Activated CD8-positive, alpha-beta T cell treated with anti-CD3 and anti-CD28 coated beads, Interleukin-2, amount 10 ng/mL, durations not matched to agents 7 days and 5 days (primary cell): ENCODE measurements at regions not wholly inside any gene's neighbourhood (a gene's known extent, or its start where the extent isn't known, plus 50 kb on each side); places are given as distances from the start of the nearest gene placed in this dataset.

Source experiments
- ATAC-seq: fragments of 150-1000 bp; cut with Tn5 transposase; one replicate; pipeline ENCODE4 v1.10.0; 2021; ENCODE audit warnings: moderate library complexity
- CTCF ChIA-PET: fragments of 350-600 bp; sonication (Branson Sonifier 250); formaldehyde crosslinking; loops from one replicate; lab custom pipeline; 2021; ENCODE audit warnings: antibody characterized with exemption; lab: Charles Lee
- POLR2A ChIA-PET: fragments of 350-600 bp; sonication (Branson Sonifier 250); formaldehyde crosslinking; loops from one replicate; lab custom pipeline; 2021; ENCODE audit warnings: antibody characterized with exemption; lab: Charles Lee
- DNase-seq: peaks from one replicate; pipeline ENCODE4 v3.0.0-alpha.2; 2020
- H3K27ac Mint-ChIP-seq: one replicate; pipeline ENCODE4 v1.8.0; 2021; ENCODE audit warnings: mild to moderate bottlenecking, mixed read lengths
- H3K27me3 Mint-ChIP-seq: one replicate; pipeline ENCODE4 v1.8.0; 2021; ENCODE audit warnings: low read depth, mixed read lengths
- H3K36me3 Mint-ChIP-seq: one replicate; pipeline ENCODE4 v1.8.0; 2021; ENCODE audit warnings: low read depth, mixed read lengths
- H3K4me1 Mint-ChIP-seq: one replicate; pipeline ENCODE4 v1.8.0; 2021; ENCODE audit warnings: low read depth, mixed read lengths
- H3K4me3 Mint-ChIP-seq: one replicate; pipeline ENCODE4 v1.8.0; 2021; ENCODE audit warnings: mild to moderate bottlenecking, mixed read lengths
- H3K9me3 Mint-ChIP-seq: one replicate; pipeline ENCODE4 v1.8.0; 2022; ENCODE audit warnings: mixed read lengths; ENCODE audit not compliant: insufficient read depth

- ATAC-seq = no peak
- no peak overlapping the region for H3K4me3 Mint-ChIP-seq
- no peaks in the 10 kb centered on the region for H3K36me3 Mint-ChIP-seq
- H3K9me3 Mint-ChIP-seq = peaks cover 12% of the 10 kb centered on the region
- no peaks in the 10 kb centered on the region for H3K27me3 Mint-ChIP-seq
- ChIA-PET CTCF (no interaction called here), POLR2A (no interaction called here)
- no peak overlapping the region for H3K27ac Mint-ChIP-seq
- no peak for DNase-seq
- H3K4me1 Mint-ChIP-seq = no peaks in the 10 kb centered on the region
Observed at GRCh38 chr4:95651891-95652290, 103.1 kb upstream of the UNC5C start.

- ChIA-PET POLR2A (no interaction called here), CTCF (no interaction called here)
- Mint-ChIP-seq H3K36me3 (no peaks in the 10 kb centered on the region), H3K27me3 (no peaks in the 10 kb centered on the region), H3K4me3 (no peak overlapping the region), H3K9me3 (no peaks in the 10 kb centered on the region), H3K27ac (no peak overlapping the region), H3K4me1 (no peaks in the 10 kb centered on the region)
- ATAC-seq (no peak), DNase-seq (no peak)
Observed at GRCh38 chr4:95644417-95644816, 95.6 kb upstream of the UNC5C start.

- Mint-ChIP-seq H3K9me3 (no peaks in the 10 kb centered on the region), H3K4me1 (peaks cover 3% of the 10 kb centered on the region), H3K27ac (no peak overlapping the region), H3K27me3 (no peaks in the 10 kb centered on the region), H3K36me3 (no peaks in the 10 kb centered on the region), H3K4me3 (no peak overlapping the region)
- no peak for DNase-seq
- ChIA-PET CTCF (no interaction called here), POLR2A (no interaction called here)
- ATAC-seq = no peak
Observed at GRCh38 chr4:95643627-95644026, 94.9 kb upstream of the UNC5C start.

- H3K36me3 Mint-ChIP-seq = no peaks in the 10 kb centered on the region
- CTCF ChIA-PET = interaction anchor here (0.6 kb wide), 1 partner anchor 21 kb away, joined by 3 read pairs; no protein-coding TSS in a partner anchor
- no peak overlapping the region for H3K4me3 Mint-ChIP-seq
- H3K9me3 Mint-ChIP-seq = no peaks in the 10 kb centered on the region
- no peaks in the 10 kb centered on the region for H3K27me3 Mint-ChIP-seq
- POLR2A ChIA-PET = no interaction called here
- ATAC-seq (no peak), DNase-seq (no peak)
- peaks cover 3% of the 10 kb centered on the region for H3K4me1 Mint-ChIP-seq
- H3K27ac Mint-ChIP-seq = no peak overlapping the region
Observed at GRCh38 chr4:95641571-95641970, 92.8 kb upstream of the UNC5C start.

GRCh38 chr4:95640311-95640710 is 91.5 kb upstream of the UNC5C start:
- no peaks in the 10 kb centered on the region for H3K9me3 Mint-ChIP-seq
- peaks cover 3% of the 10 kb centered on the region for H3K4me1 Mint-ChIP-seq
- H3K27me3 Mint-ChIP-seq = no peaks in the 10 kb centered on the region
- H3K27ac Mint-ChIP-seq = no peak overlapping the region
- H3K36me3 Mint-ChIP-seq = no peaks in the 10 kb centered on the region
- CTCF ChIA-PET = no interaction called here
- no peak for DNase-seq
- no peak for ATAC-seq
- POLR2A ChIA-PET = interaction anchor here (0.6 kb wide), 1 partner anchor 32 kb away, joined by 3 read pairs; no protein-coding TSS in a partner anchor
- H3K4me3 Mint-ChIP-seq = no peak overlapping the region

- H3K9me3 Mint-ChIP-seq = no peaks in the 10 kb centered on the region
- DNase-seq (no peak), ATAC-seq (no peak)
- CTCF ChIA-PET = no interaction called here
- peaks cover 3% of the 10 kb centered on the region for H3K4me1 Mint-ChIP-seq
- H3K27ac Mint-ChIP-seq = no peak overlapping the region
- H3K36me3 Mint-ChIP-seq = no peaks in the 10 kb centered on the region
- no peaks in the 10 kb centered on the region for H3K27me3 Mint-ChIP-seq
- no peak overlapping the region for H3K4me3 Mint-ChIP-seq
- POLR2A ChIA-PET = no interaction called here
Observed at GRCh38 chr4:95638920-95639501, 90.2 kb upstream of the UNC5C start.

- H3K36me3 Mint-ChIP-seq = no peaks in the 10 kb centered on the region
- H3K27me3 Mint-ChIP-seq = no peaks in the 10 kb centered on the region
- H3K27ac Mint-ChIP-seq = no peak overlapping the region
- peaks cover 3% of the 10 kb centered on the region for H3K4me1 Mint-ChIP-seq
- ChIA-PET CTCF (no interaction called here), POLR2A (no interaction called here)
- ATAC-seq (no peak), DNase-seq (no peak)
- no peak overlapping the region for H3K4me3 Mint-ChIP-seq
- H3K9me3 Mint-ChIP-seq = no peaks in the 10 kb centered on the region
Observed at GRCh38 chr4:95637043-95637600, 88.3 kb upstream of the UNC5C start.

- ChIA-PET CTCF (no interaction called here), POLR2A (no interaction called here)
- no peak overlapping the region for H3K4me3 Mint-ChIP-seq
- no peak for ATAC-seq
- H3K9me3 Mint-ChIP-seq = no peaks in the 10 kb centered on the region
- peaks cover 3% of the 10 kb centered on the region for H3K4me1 Mint-ChIP-seq
- no peaks in the 10 kb centered on the region for H3K36me3 Mint-ChIP-seq
- no peak for DNase-seq
- no peaks in the 10 kb centered on the region for H3K27me3 Mint-ChIP-seq
- no peak overlapping the region for H3K27ac Mint-ChIP-seq
Observed at GRCh38 chr4:95636061-95636460, 87.3 kb upstream of the UNC5C start.

- Mint-ChIP-seq H3K4me1 (no peaks in the 10 kb centered on the region), H3K27me3 (no peaks in the 10 kb centered on the region), H3K9me3 (no peaks in the 10 kb centered on the region), H3K4me3 (no peak overlapping the region), H3K36me3 (no peaks in the 10 kb centered on the region), H3K27ac (no peak overlapping the region)
- DNase-seq = no peak
- no peak for ATAC-seq
- ChIA-PET POLR2A (no interaction called here), CTCF (no interaction called here)
Observed at GRCh38 chr4:95627709-95628108, 78.9 kb upstream of the UNC5C start.

- no peaks in the 10 kb centered on the region for H3K27me3 Mint-ChIP-seq
- H3K36me3 Mint-ChIP-seq = no peaks in the 10 kb centered on the region
- ChIA-PET POLR2A (no interaction called here), CTCF (no interaction called here)
- DNase-seq (no peak), ATAC-seq (no peak)
- no peak overlapping the region for H3K4me3 Mint-ChIP-seq
- H3K9me3 Mint-ChIP-seq = no peaks in the 10 kb centered on the region
- no peak overlapping the region for H3K27ac Mint-ChIP-seq
- H3K4me1 Mint-ChIP-seq = no peaks in the 10 kb centered on the region
Observed at GRCh38 chr4:95627024-95627605, 78.3 kb upstream of the UNC5C start.

GRCh38 chr4:95625020-95625419 is 76.2 kb upstream of the UNC5C start:
- no peak overlapping the region for H3K27ac Mint-ChIP-seq
- CTCF ChIA-PET = no interaction called here
- H3K4me1 Mint-ChIP-seq = no peaks in the 10 kb centered on the region
- POLR2A ChIA-PET = no interaction called here
- DNase-seq = no peak
- H3K9me3 Mint-ChIP-seq = no peaks in the 10 kb centered on the region
- ATAC-seq = no peak
- no peaks in the 10 kb centered on the region for H3K36me3 Mint-ChIP-seq
- H3K27me3 Mint-ChIP-seq = no peaks in the 10 kb centered on the region
- H3K4me3 Mint-ChIP-seq = no peak overlapping the region

GRCh38 chr4:95619525-95620443 is 71.0 kb upstream of the UNC5C start:
- ChIA-PET CTCF (no interaction called here), POLR2A (no interaction called here)
- Mint-ChIP-seq H3K4me1 (no peaks in the 10 kb centered on the region), H3K9me3 (no peaks in the 10 kb centered on the region), H3K4me3 (no peak overlapping the region), H3K36me3 (no peaks in the 10 kb centered on the region), H3K27me3 (no peaks in the 10 kb centered on the region), H3K27ac (no peak overlapping the region)
- ATAC-seq = no peak
- no peak for DNase-seq
